T-cell (primary cell): ENCODE measurements at regions not wholly inside any gene's neighbourhood (a gene's known extent, or its start where the extent isn't known, plus 50 kb on each side); places are given as distances from the start of the nearest gene placed in this dataset.

Experiments used
- ATAC-seq, 4 experiments: fragments of 200-7000 bp in 3 of 4; fragments of 150-1000 bp in 1 of 4; cut with Tn5 transposase; replicated peaks in 1 of 4; 1 replicate in 3 of 4; 2 replicates in 1 of 4; pipeline ENCODE4 v1.10.0; 2021; ENCODE audit warnings: moderate library complexity in 3 of 4, mild to moderate bottlenecking in 2 of 4, moderate number of reproducible peaks in 1 of 4
- CTCF ChIA-PET, 2 donors: fragments of 300-600 bp; sonication (Branson Sonifier 250); formaldehyde crosslinking; loops; one replicate each; lab custom pipeline; 2022; ENCODE audit warnings: antibody characterized with exemption in 2 of 2; lab: Charles Lee
- POLR2A ChIA-PET, 2 donors: fragments of 300-600 bp; sonication (Branson Sonifier 250); formaldehyde crosslinking; loops; one replicate each; lab custom pipeline; 2022; ENCODE audit warnings: antibody characterized with exemption in 2 of 2; lab: Charles Lee
- DNase-seq, 35 experiments: peaks; one replicate each; pipeline versions ENCODE4 v3.0.0 to v3.0.0-alpha.2; 2013 to 2023
- H3K27ac ChIP-seq: one replicate; pipeline ENCODE4 v1.5.1; 2013; ENCODE audit warnings: low read length
- H3K27me3 ChIP-seq, 2 experiments: replicated peaks in 1 of 2; 1 replicate in 1 of 2; 2 replicates in 1 of 2; pipeline versions ENCODE4 v1.6.1 to v1.7.0; 2013; ENCODE audit warnings: low read length in 1 of 2, mixed read lengths in 1 of 2; ENCODE audit not compliant: control insufficient read depth in 2 of 2, insufficient read depth in 2 of 2; ENCODE audit errors: extremely low read depth in 1 of 2
- H3K36me3 ChIP-seq, 2 donors: 1 replicate in 1 of 2; 2 replicates in 1 of 2; pipeline versions ENCODE4 v1.6.1 to v1.7.0; 2013; ENCODE audit warnings: low read length in 1 of 2; ENCODE audit not compliant: control insufficient read depth in 2 of 2, insufficient read depth in 1 of 2; ENCODE audit errors: extremely low read depth in 1 of 2
- H3K4me1 ChIP-seq, 2 experiments: 1 replicate in 1 of 2; 2 replicates in 1 of 2; pipeline versions ENCODE4 v1.6.1 to v1.7.0; 2013; ENCODE audit warnings: low read length in 2 of 2, mixed read lengths in 1 of 2; ENCODE audit not compliant: insufficient read depth in 2 of 2, control insufficient read depth in 1 of 2; ENCODE audit errors: extremely low read depth in 1 of 2
- H3K4me3 ChIP-seq, 2 donors: 1 replicate in 1 of 2; 2 replicates in 1 of 2; pipeline versions ENCODE4 v1.5.1 to v1.7.0; 2013; ENCODE audit warnings: mild to moderate bottlenecking in 2 of 2, low read length in 1 of 2, moderate library complexity in 1 of 2; ENCODE audit not compliant: control insufficient read depth in 1 of 2; ENCODE audit errors: extremely low read depth in 1 of 2
- H3K9me3 ChIP-seq: 2 replicates; pipeline ENCODE4 v1.7.0; 2013
- H3K27ac Mint-ChIP-seq, 2 donors: one replicate each; pipeline ENCODE4 v1.8.0; 2020 to 2021; ENCODE audit warnings: mild to moderate bottlenecking in 2 of 2, mixed read lengths in 2 of 2
- H3K27me3 Mint-ChIP-seq, 2 donors: one replicate each; pipeline ENCODE4 v1.8.0; 2021 to 2022; ENCODE audit warnings: mixed read lengths in 2 of 2
- H3K36me3 Mint-ChIP-seq: one replicate; pipeline ENCODE4 v1.8.0; 2021; ENCODE audit warnings: mixed read lengths
- H3K4me1 Mint-ChIP-seq, 3 donors: one replicate each; pipeline ENCODE4 v1.8.0; 2020 to 2022; ENCODE audit warnings: mixed read lengths in 3 of 3, mild to moderate bottlenecking in 1 of 3
- H3K4me3 Mint-ChIP-seq, 3 donors: one replicate each; pipeline ENCODE4 v1.8.0; 2020 to 2022; ENCODE audit warnings: mild to moderate bottlenecking in 3 of 3, mixed read lengths in 3 of 3, moderate library complexity in 3 of 3
- H3K9me3 Mint-ChIP-seq, 3 donors: one replicate each; pipeline ENCODE4 v1.8.0; 2020 to 2022; ENCODE audit warnings: mixed read lengths in 3 of 3
- WGBS: methylation state at CpG from one replicate; pipeline ENCODE4 v1.1.5; 2013; ENCODE audit warnings: missing lambda C conversion rate; ENCODE audit not compliant: insufficient coverage; 5-methylcytosine and 5-hydroxymethylcytosine counted together

- Histone ChIP-seq H3K9me3 (no peaks in the 10 kb centered on the region), H3K36me3 (no peaks in the 10 kb centered on the region), H3K27me3 (no peaks in the 10 kb centered on the region), H3K4me1 (no peaks in the 10 kb centered on the region), H3K4me3 (no peak overlapping the region), H3K27ac (no peak overlapping the region)
- Mint-ChIP-seq H3K27ac (no peak overlapping the region), H3K36me3 (no peaks in the 10 kb centered on the region), H3K4me3 (no peak overlapping the region), H3K27me3 (no peaks in the 10 kb centered on the region), H3K4me1 (no peaks in the 10 kb centered on the region), H3K9me3 (peaks cover 6 to 7% (median 6%) of the 10 kb centered on the region in 3 donors)
- no peak for ATAC-seq
- no peak for DNase-seq
- ChIA-PET POLR2A (no interaction called here), CTCF (no interaction called here)
Observed at GRCh38 chr5:117645400-117645799, 1070.8 kb upstream of the SEMA6A start.

- peaks cover 4 to 8% (median 7%) of the 10 kb centered on the region in 3 donors for H3K9me3 Mint-ChIP-seq
- H3K4me3 Mint-ChIP-seq = no peak overlapping the region
- Histone ChIP-seq H3K36me3 (no peaks in the 10 kb centered on the region), H3K9me3 (no peaks in the 10 kb centered on the region), H3K27ac (no peak overlapping the region), H3K4me1 (no peaks in the 10 kb centered on the region), H3K4me3 (no peak overlapping the region), H3K27me3 (no peaks in the 10 kb centered on the region)
- H3K4me1 Mint-ChIP-seq = no peaks in the 10 kb centered on the region
- CTCF ChIA-PET = no interaction called here
- POLR2A ChIA-PET = no interaction called here
- DNase-seq (no peak), ATAC-seq (no peak)
- no CpG with 5 or more reads among the region's 2 CpGs for WGBS
- H3K27me3 Mint-ChIP-seq = no peaks in the 10 kb centered on the region
- H3K27ac Mint-ChIP-seq = no peak overlapping the region
- H3K36me3 Mint-ChIP-seq = no peaks in the 10 kb centered on the region
Observed at GRCh38 chr5:117638581-117638980, 1064.0 kb upstream of the SEMA6A start.

- Mint-ChIP-seq H3K36me3 (no peaks in the 10 kb centered on the region), H3K9me3 (peaks cover 15 to 42% (median 16%) of the 10 kb centered on the region in 3 donors), H3K4me1 (no peaks in the 10 kb centered on the region), H3K27me3 (no peaks in the 10 kb centered on the region), H3K4me3 (no peak overlapping the region), H3K27ac (no peak overlapping the region)
- Histone ChIP-seq H3K36me3 (no peaks in the 10 kb centered on the region), H3K4me1 (no peaks in the 10 kb centered on the region), H3K9me3 (no peaks in the 10 kb centered on the region), H3K27me3 (no peaks in the 10 kb centered on the region), H3K27ac (no peak overlapping the region), H3K4me3 (no peak overlapping the region)
- ATAC-seq = no peak
- ChIA-PET POLR2A (no interaction called here), CTCF (no interaction called here)
- no peak for DNase-seq
- 79% methylated on average over 5 of the region's 5 CpGs for WGBS
Observed at GRCh38 chr5:117633093-117633492, 1058.5 kb upstream of the SEMA6A start.

- H3K4me3 ChIP-seq = no peak overlapping the region
- Mint-ChIP-seq H3K4me3 (no peak overlapping the region), H3K27me3 (no peaks in the 10 kb centered on the region), H3K4me1 (no peaks in the 10 kb centered on the region), H3K36me3 (no peaks in the 10 kb centered on the region), H3K27ac (no peak overlapping the region), H3K9me3 (peaks cover 15 to 26% (median 15%) of the 10 kb centered on the region in 3 donors)
- H3K36me3 ChIP-seq = no peaks in the 10 kb centered on the region
- ATAC-seq = no peak
- DNase-seq = no peak
- H3K4me1 ChIP-seq = no peaks in the 10 kb centered on the region
- H3K9me3 ChIP-seq = no peaks in the 10 kb centered on the region
- WGBS = no CpG with 5 or more reads among the region's 3 CpGs
- H3K27ac ChIP-seq = no peak overlapping the region
- ChIA-PET CTCF (no interaction called here), POLR2A (no interaction called here)
- no peaks in the 10 kb centered on the region for H3K27me3 ChIP-seq
Observed at GRCh38 chr5:117624201-117624600, 1049.6 kb upstream of the SEMA6A start.

GRCh38 chr5:117623042-117623805, 1048.6 kb upstream of the SEMA6A start:
- no CpG with 5 or more reads among the region's 3 CpGs for WGBS
- Mint-ChIP-seq H3K4me3 (no peak overlapping the region), H3K4me1 (no peaks in the 10 kb centered on the region), H3K36me3 (no peaks in the 10 kb centered on the region), H3K9me3 (peaks cover 13 to 30% (median 18%) of the 10 kb centered on the region in 3 donors), H3K27me3 (no peaks in the 10 kb centered on the region), H3K27ac (no peak overlapping the region)
- Histone ChIP-seq H3K9me3 (no peaks in the 10 kb centered on the region), H3K27ac (no peak overlapping the region), H3K4me3 (no peak overlapping the region), H3K27me3 (no peaks in the 10 kb centered on the region), H3K36me3 (no peaks in the 10 kb centered on the region), H3K4me1 (no peaks in the 10 kb centered on the region)
- DNase-seq (no peak), ATAC-seq (no peak)
- ChIA-PET POLR2A (no interaction called here), CTCF (no interaction called here)

- no peak overlapping the region for H3K4me3 Mint-ChIP-seq
- DNase-seq (no peak), ATAC-seq (no peak)
- ChIA-PET CTCF (no interaction called here), POLR2A (no interaction called here)
- no peaks in the 10 kb centered on the region for H3K27me3 Mint-ChIP-seq
- no peaks in the 10 kb centered on the region for H3K4me1 Mint-ChIP-seq
- H3K9me3 ChIP-seq = no peaks in the 10 kb centered on the region
- H3K4me1 ChIP-seq = no peaks in the 10 kb centered on the region
- no peak overlapping the region for H3K27ac Mint-ChIP-seq
- peaks cover 9 to 29% (median 23%) of the 10 kb centered on the region in 3 donors for H3K9me3 Mint-ChIP-seq
- no CpG with 5 or more reads among the region's 1 CpG for WGBS
- H3K4me3 ChIP-seq = no peak overlapping the region
- H3K27ac ChIP-seq = no peak overlapping the region
- no peaks in the 10 kb centered on the region for H3K36me3 Mint-ChIP-seq
- H3K27me3 ChIP-seq = no peaks in the 10 kb centered on the region
- H3K36me3 ChIP-seq = no peaks in the 10 kb centered on the region
Observed at GRCh38 chr5:117621921-117622320, 1047.3 kb upstream of the SEMA6A start.

- Histone ChIP-seq H3K4me3 (no peak overlapping the region), H3K4me1 (no peaks in the 10 kb centered on the region), H3K27me3 (no peaks in the 10 kb centered on the region), H3K9me3 (no peaks in the 10 kb centered on the region), H3K36me3 (no peaks in the 10 kb centered on the region), H3K27ac (no peak overlapping the region)
- DNase-seq (no peak), ATAC-seq (no peak)
- H3K27ac Mint-ChIP-seq = no peak overlapping the region
- peaks cover 3 to 24% (median 10%) of the 10 kb centered on the region in 3 donors for H3K9me3 Mint-ChIP-seq
- POLR2A ChIA-PET = no interaction called here
- no peaks in the 10 kb centered on the region for H3K4me1 Mint-ChIP-seq
- H3K27me3 Mint-ChIP-seq = no peaks in the 10 kb centered on the region
- H3K4me3 Mint-ChIP-seq = no peak overlapping the region
- CTCF ChIA-PET = no interaction called here
- H3K36me3 Mint-ChIP-seq = no peaks in the 10 kb centered on the region
Observed at GRCh38 chr5:117615226-117615625, 1040.6 kb upstream of the SEMA6A start.
